GM12891 (cell line): ENCODE measurements at regions not wholly inside any gene's neighbourhood (a gene's known extent, or its start where the extent isn't known, plus 50 kb on each side); places are given as distances from the start of the nearest gene placed in this dataset.

Source experiments
- DNase-seq: peaks from one replicate; pipeline ENCODE4 v3.0.0; 2011; ENCODE audit warnings: low spot score; ENCODE audit not compliant: insufficient read length
- FAIRE-seq: peaks from 2 replicates; lab custom pipeline; 2011; peaks lifted over from hg19 to GRCh38; lab: Jason Lieb, UNC
- PAX5 ChIP-seq: IDR thresholded peaks from 2 replicates; pipeline ENCODE4 v1.6.1; 2011; ENCODE audit warnings: low read length, moderate library complexity, mild to moderate bottlenecking; ENCODE audit not compliant: insufficient read depth, severe bottlenecking
- POLR2A ChIP-seq: IDR thresholded peaks from 2 replicates; pipeline ENCODE4 v1.6.1; 2011; ENCODE audit warnings: low read depth, low read length, control low read depth
- POLR2AphosphoS5 ChIP-seq: IDR thresholded peaks from 2 replicates; pipeline ENCODE4 v1.6.1; 2011; ENCODE audit warnings: low read depth, low read length, control low read depth
- POU2F2 ChIP-seq: IDR thresholded peaks from 2 replicates; pipeline ENCODE4 v1.6.1; 2011; ENCODE audit warnings: low read depth, mild to moderate bottlenecking, control low read depth, low read length, moderate library complexity
- SPI1 ChIP-seq: IDR thresholded peaks from 2 replicates; pipeline ENCODE4 v1.6.1; 2011; ENCODE audit warnings: low read depth, low read length, control low read depth
- TAF1 ChIP-seq: IDR thresholded peaks from 2 replicates; pipeline ENCODE4 v1.6.1; 2011; ENCODE audit warnings: low read depth, low read length, control low read depth

DNA sequence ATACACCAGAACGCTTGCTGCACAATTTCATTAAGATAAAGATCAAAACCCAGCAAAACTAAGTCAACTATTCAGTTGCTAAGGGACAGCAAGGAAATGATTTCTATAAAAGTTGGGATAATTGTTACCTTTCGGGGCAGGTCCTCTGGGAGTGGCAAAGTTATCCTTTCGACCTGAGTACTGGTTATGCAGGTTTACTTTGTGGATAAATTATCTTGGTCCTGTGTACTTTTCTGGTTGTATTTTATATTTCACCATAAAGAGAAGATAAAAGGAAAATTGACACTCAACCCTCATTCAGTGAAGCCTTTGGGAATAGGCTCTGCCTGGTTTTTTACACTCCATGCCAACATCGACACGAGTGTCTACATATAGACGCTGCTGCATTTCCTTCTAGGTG, 146.5 kb downstream of the SYK start:
- DNase-seq (no peak), FAIRE-seq (no peak)
- TF ChIP-seq POLR2AphosphoS5 (no peak), POLR2A (no peak), POU2F2 (no peak), TAF1 (no peak), SPI1 (no peak), PAX5 (no peak)

DNA sequence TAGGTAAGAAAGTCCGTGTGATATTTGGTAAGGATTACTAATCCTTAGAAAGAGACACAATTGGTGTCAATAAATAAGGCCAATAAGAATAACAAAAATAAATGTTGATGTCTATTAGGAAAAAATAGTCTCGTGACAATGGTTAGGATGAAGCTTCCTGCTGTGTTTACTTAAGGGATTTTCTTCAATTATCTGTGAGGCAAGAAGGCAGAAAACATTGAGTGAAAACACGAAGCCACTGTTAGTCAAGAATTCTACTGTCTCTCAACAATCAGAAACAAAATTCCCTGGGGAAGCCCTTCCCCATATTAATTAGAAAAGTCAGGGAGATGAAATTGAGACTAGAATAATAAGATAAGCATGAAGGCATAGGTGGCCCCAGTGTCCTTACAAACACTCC, 149.0 kb downstream of the SYK start:
- FAIRE-seq (no peak), DNase-seq (no peak)
- TF ChIP-seq POLR2AphosphoS5 (no peak), SPI1 (no peak), POLR2A (no peak), TAF1 (no peak)

DNA sequence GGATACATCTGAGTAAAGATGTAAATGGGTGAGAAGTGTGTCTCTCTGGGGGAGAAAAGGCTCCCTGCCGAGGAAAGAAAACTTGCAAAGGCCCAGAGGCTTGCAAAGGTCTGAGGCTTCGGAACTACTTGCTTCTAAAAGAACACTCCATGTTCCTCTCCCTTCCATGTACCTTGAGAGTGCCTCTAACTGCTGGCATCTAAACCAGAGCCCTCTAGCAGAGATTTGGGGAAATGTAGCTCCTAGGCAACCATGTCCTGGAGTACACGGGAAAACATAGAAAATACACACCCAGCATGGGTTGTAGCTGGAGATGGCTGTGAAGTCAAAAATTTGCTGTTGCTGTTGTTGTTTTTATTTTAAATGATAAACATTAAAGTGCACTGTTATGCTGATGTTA, 151.6 kb downstream of the SYK start:
- FAIRE-seq: no peak
- no peak for TF ChIP-seq POLR2A
- TF ChIP-seq PAX5: no peak
- TF ChIP-seq POU2F2: no peak
- TF ChIP-seq TAF1: no peak
- TF ChIP-seq POLR2AphosphoS5: no peak
- no peak for TF ChIP-seq SPI1
- no peak for DNase-seq

DNA sequence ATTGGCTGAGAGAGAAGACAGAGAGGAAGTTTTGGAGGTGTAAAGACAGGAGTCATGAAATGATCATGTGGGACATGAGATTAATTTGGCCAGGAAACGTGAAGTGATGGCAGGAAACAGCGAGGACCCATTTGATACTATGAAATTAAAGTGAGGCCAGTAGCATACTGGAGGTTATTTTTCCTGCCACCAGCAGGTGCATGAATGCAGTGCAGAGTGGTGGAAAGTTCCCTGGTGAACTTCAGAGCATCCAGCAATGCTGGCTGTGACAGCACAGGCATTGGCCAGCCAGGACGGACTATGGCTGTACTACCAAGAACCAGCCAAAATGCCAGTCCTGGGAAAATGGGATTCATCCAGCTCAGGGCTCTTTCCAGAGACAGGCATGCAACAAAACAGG, 152.2 kb downstream of the SYK start:
- TF ChIP-seq TAF1 (no peak), POU2F2 (no peak), POLR2A (no peak), PAX5 (no peak)
- no peak for FAIRE-seq
- no peak for DNase-seq

DNA sequence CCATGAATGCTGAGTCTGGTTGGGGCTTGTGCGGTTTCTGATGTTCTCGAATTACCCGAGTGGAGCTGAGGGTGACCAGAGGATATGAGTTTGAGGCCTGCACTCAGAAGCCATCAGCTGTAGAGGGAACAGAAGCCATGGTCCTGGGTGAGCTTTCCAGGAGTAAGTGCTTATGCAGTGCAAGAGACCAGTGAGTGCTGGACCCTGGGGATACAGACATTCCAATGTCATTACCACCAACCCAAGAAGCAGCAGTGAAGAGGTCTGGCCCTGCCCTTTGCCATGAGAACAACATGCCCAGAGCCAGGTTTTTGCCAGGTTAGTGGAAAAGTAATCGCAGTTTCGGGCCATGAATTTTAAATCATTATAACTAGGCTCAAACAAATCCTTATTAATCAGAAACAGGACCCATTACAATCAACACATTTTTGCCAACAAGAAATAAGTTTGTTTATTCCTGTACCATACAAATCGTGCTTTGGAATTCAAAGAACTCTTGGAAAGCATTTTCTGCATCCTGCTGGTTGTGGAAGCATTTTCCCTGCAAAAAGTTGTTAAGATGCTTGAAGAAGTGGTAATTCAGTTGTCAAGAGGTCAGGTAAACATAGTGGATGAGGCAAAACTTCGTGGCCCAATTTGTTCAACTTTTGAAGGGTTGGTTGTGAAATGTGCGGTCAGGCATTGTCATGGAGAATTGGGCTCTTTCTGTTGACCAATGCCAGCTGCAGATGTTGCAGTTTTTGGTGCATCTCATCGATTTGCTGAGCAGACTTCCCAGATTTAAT, 154.6 kb downstream of the SYK start:
- DNase-seq: no peak
- TF ChIP-seq POU2F2: no peak
- TF ChIP-seq SPI1: no peak
- no peak for FAIRE-seq

DNA sequence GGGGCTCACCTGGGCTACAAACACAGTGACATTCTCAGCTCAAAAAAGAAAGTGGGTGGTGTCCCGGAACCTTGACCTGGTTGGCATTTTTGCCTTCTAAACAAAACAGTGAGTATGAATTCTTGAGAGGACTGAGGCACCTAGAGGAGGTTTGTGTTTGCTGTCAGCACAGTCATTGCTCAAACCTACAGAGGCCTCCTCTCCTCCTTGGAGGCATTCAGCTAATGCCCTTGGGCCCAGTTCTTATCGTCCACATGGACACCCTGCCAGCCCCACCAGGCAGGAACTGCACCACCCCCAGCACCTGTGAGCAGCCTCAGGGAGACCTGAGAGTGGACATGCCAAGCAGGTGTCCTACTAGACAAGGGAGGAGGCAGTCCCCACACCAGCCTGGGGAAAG, 156.7 kb downstream of the SYK start:
- TF ChIP-seq TAF1: no peak
- TF ChIP-seq SPI1: no peak
- TF ChIP-seq POLR2A: no peak
- no peak for TF ChIP-seq PAX5
- no peak for TF ChIP-seq POLR2AphosphoS5
- TF ChIP-seq POU2F2: no peak
- FAIRE-seq: no peak
- DNase-seq: no peak

DNA sequence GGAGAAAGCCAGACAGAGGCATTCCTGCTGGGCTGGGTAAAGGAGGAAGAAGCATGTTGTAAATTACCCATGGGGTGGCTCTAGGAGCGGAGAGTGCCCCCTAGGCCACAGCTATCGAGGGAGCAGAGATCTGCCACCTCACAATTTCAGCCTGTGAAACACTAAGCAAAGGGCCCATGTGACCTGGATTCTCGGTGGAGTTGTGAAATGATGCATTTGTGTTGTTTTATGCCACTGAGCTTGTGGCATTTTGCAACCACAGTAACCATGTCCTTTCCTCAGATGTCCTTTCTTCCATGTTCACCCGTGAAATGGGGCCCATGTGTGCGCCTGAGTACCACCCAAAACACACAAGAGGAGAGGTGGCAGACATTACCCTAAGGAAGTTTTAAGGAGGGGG, 159.3 kb downstream of the SYK start:
- no peak for TF ChIP-seq PAX5
- TF ChIP-seq TAF1: no peak
- FAIRE-seq (no peak), DNase-seq (no peak)

DNA sequence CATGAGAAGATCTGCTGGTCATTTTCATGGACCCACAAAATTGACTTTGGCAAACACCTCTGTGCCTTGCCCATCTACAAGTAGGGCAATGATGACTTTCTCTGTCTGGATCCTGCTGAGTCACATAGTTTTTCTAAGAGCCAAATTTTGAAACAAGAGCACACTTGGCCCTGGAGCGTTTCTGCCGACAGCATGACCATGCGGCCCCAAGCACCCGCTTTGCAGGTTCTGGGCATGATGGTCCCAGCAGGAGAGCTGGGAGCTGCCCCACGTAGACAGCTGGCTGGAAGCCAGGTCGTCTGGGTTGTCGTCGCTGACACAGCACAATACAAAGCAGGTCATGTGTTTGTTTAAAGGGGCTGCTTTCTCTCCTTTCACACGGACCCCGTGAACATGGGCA, 159.8 kb downstream of the SYK start:
- no peak for DNase-seq
- TF ChIP-seq SPI1 (no peak), PAX5 (no peak), POLR2A (no peak)
- FAIRE-seq: no peak

DNA sequence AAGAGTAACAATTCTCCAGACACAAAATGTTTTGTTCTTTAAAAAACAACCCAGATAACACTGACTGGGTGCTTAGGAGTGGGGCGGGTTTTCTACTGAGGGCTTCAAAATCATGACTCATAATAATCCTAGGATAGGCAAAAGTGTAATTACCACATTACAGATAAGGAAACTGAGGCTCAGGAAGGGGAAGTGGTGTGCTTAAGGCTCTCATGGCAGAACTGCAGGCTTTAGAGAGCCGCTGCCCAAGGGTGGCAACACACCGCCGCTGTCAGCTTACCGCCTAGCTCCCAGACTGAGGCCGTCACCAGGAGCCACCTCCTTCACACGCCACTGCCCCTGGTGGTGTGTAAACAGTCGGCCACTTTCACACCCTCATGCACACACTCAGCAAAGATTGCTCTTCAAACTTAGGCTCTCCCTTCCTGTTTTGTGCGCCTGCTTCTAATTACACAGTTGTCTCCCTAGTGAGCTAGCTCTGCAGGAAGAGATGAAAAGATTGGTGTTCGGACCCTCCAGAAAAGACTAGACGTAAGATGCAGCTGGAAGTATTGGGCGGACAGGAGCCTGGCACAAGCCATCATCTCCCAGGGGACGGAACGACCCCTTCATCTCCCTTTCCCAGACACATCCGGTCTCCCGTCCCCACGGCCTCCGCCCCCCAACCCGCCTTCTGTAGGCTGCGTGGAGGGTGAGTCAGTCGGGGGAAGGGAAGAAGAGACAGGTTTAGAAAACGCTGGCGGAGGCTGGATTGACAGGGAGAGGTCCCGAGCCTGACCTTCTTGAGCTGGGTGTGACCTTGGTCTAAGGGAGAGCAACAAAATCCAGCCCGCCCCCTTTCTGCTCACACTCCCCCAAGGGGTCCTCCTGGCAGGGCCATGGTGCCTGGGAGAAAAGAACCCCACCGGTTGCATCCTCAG, 162.7 kb downstream of the SYK start:
- TF ChIP-seq TAF1: no peak
- TF ChIP-seq POLR2AphosphoS5: no peak
- no peak for TF ChIP-seq PAX5
- no peak for TF ChIP-seq SPI1
- no peak for TF ChIP-seq POLR2A
- no peak for TF ChIP-seq POU2F2
- DNase-seq (peak; percentile 18), FAIRE-seq (peak; percentile 56)

DNA sequence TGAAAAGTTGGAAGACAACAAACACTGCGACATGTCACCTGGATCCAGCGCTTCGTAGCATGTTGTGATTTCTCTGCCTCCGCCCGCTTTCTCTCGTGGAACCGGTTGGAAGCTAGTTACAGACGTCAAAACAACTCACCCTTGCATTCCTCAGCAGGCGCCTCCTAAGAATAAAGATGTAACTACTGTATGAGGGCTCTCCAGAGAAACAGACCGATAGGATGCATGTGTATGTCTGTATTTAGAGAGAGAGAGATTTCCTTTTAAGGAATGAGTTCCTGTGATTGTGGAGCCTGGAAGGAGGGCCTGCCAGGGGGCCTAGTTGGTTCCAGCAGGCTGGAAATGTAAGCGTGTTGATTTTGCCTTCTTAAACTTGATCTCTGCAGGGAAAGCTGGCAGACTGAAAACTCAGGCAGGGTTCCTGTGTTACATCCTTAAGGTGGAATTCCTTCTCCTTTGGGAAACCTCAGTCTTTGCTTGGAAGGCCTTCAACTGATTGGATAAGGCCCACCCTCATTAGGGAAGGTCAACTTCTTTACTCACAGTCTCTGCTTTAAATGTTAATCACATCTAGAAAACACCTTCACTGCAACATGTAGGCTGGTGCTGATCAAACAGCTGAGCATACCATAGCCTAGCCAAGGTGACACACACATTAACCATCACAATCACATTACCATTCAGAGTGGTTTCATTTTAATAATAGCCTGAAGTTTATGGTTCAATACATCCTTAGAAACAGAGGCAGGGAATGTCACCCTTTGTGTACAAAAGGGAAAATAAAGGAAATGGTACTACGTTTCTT, 163.8 kb downstream of the SYK start:
- TF ChIP-seq POLR2A (no peak), POU2F2 (no peak), POLR2AphosphoS5 (no peak), SPI1 (no peak), TAF1 (no peak), PAX5 (no peak)
- FAIRE-seq: no peak
- no peak for DNase-seq

DNA sequence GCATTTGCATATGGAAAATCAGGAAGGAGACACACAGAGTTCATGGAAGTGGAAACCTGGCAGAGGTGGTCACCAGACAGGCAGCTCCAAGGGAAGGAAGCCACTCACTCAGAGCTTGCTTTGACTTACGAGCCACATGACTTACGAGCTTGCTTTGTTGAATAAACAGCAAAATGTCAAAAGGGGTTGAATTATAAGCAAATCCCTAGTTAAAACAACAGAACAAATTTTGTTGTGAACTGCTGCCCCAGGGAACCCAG, 164.3 kb downstream of the SYK start:
- FAIRE-seq: no peak
- TF ChIP-seq SPI1 (no peak), POU2F2 (no peak), TAF1 (no peak), POLR2A (no peak), POLR2AphosphoS5 (no peak), PAX5 (no peak)

More for the DNA sequence above, 164.3 kb downstream of the SYK start:
- no peak for DNase-seq
